ENCODE measurements at regions not wholly inside any gene's neighbourhood (a gene's known extent, or its start where the extent isn't known, plus 50 kb on each side); places are given as distances from the start of the nearest gene placed in this dataset.

DNA sequence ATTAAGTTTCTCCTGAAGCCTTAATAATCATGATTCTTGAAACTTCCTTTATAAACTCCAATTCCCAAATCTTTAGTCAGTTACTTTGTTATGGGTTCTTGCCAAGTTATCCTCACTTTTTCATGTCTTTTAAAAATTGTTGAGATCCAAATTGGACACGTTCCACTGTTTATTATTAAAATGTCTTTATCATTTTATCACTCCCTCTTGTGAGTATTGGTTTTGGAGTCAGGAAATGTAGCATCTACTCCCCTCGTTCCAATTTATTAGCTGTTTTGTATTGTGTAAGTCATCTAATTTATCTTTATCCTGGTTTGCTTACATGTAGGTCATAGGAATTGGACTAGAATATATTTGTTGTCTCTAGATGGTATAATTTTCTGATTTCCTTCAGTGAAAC, 213.1 kb upstream of the SLC39A10 start (continued):
- TF ChIP-seq, protein P1, sequence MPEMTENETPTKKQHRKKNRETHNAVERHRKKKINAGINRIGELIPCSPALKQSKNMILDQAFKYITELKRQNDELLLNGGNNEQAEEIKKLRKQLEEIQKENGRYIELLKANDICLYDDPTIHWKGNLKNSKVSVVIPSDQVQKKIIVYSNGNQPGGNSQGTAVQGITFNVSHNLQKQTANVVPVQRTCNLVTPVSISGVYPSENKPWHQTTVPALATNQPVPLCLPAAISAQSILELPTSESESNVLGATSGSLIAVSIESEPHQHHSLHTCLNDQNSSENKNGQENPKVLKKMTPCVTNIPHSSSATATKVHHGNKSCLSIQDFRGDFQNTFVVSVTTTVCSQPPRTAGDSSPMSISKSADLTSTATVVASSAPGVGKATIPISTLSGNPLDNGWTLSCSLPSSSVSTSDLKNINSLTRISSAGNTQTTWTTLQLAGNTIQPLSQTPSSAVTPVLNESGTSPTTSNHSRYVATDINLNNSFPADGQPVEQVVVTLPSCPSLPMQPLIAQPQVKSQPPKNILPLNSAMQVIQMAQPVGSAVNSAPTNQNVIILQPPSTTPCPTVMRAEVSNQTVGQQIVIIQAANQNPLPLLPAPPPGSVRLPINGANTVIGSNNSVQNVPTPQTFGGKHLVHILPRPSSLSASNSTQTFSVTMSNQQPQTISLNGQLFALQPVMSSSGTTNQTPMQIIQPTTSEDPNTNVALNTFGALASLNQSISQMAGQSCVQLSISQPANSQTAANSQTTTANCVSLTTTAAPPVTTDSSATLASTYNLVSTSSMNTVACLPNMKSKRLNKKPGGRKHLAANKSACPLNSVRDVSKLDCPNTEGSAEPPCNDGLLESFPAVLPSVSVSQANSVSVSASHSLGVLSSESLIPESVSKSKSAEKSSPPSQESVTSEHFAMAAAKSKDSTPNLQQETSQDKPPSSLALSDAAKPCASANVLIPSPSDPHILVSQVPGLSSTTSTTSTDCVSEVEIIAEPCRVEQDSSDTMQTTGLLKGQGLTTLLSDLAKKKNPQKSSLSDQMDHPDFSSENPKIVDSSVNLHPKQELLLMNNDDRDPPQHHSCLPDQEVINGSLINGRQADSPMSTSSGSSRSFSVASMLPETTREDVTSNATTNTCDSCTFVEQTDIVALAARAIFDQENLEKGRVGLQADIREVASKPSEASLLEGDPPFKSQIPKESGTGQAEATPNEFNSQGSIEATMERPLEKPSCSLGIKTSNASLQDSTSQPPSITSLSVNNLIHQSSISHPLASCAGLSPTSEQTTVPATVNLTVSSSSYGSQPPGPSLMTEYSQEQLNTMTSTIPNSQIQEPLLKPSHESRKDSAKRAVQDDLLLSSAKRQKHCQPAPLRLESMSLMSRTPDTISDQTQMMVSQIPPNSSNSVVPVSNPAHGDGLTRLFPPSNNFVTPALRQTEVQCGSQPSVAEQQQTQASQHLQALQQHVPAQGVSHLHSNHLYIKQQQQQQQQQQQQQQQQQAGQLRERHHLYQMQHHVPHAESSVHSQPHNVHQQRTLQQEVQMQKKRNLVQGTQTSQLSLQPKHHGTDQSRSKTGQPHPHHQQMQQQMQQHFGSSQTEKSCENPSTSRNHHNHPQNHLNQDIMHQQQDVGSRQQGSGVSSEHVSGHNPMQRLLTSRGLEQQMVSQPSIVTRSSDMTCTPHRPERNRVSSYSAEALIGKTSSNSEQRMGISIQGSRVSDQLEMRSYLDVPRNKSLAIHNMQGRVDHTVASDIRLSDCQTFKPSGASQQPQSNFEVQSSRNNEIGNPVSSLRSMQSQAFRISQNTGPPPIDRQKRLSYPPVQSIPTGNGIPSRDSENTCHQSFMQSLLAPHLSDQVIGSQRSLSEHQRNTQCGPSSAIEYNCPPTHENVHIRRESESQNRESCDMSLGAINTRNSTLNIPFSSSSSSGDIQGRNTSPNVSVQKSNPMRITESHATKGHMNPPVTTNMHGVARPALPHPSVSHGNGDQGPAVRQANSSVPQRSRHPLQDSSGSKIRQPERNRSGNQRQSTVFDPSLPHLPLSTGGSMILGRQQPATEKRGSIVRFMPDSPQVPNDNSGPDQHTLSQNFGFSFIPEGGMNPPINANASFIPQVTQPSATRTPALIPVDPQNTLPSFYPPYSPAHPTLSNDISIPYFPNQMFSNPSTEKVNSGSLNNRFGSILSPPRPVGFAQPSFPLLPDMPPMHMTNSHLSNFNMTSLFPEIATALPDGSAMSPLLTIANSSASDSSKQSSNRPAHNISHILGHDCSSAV (CRISPR knock-in tag; IDR thresholded peaks at IDR 0.05; ENCODE audit: borderline replicate concordance): no peak
- no peak for TF ChIP-seq CREM (IDR thresholded peaks at IDR 0.05)
- TF ChIP-seq CREM (CRISPR knock-in tag; IDR thresholded peaks at IDR 0.05): no peak
- no peak for TF ChIP-seq NFE2 (CRISPR knock-in tag; IDR thresholded peaks at IDR 0.05)
- TF ChIP-seq ZNF251 (CRISPR knock-in tag; IDR thresholded peaks at IDR 0.05): no peak
- TF ChIP-seq ZNF383 (CRISPR knock-in tag; IDR thresholded peaks at IDR 0.05; ENCODE audit: borderline replicate concordance): no peak
